Keratinocyte (primary cell): ENCODE measurements at regions not wholly inside any gene's neighbourhood (a gene's known extent, or its start where the extent isn't known, plus 50 kb on each side); places are given as distances from the start of the nearest gene placed in this dataset.

Source experiments
- DNase-seq: peaks from one replicate; pipeline ENCODE4 v3.0.0-alpha.2; 2011; ENCODE audit warnings: low read depth, missing footprints, low spot score
- FAIRE-seq: peaks from 2 replicates; lab custom pipeline; 2011; peaks lifted over from hg19 to GRCh38; lab: Jason Lieb, UNC
- H2AFZ ChIP-seq: 2 replicates; pipeline ENCODE4 v1.6.0; 2012; ENCODE audit warnings: low read length, control low read depth, inconsistent platforms; ENCODE audit not compliant: control insufficient read depth
- H3K27ac ChIP-seq: 2 replicates; pipeline ENCODE4 v1.5.1; 2011; ENCODE audit warnings: low read length; ENCODE audit not compliant: control insufficient read depth, insufficient read depth
- H3K27me3 ChIP-seq: 3 replicates; pipeline ENCODE4 v1.6.0; 2011; ENCODE audit warnings: low read length; ENCODE audit not compliant: control insufficient read depth, insufficient read depth; ENCODE audit errors: extremely low read depth
- H3K36me3 ChIP-seq, 2 experiments: 2 replicates in 1 of 2; 3 replicates in 1 of 2; pipeline ENCODE4 v1.5.1; 2011; ENCODE audit warnings: low read length in 2 of 2, mild to moderate bottlenecking in 1 of 2; ENCODE audit not compliant: control insufficient read depth in 2 of 2, insufficient read depth in 2 of 2; ENCODE audit errors: extremely low read depth in 1 of 2
- H3K4me1 ChIP-seq: 3 replicates; pipeline ENCODE4 v1.5.1; 2011; ENCODE audit warnings: low read length; ENCODE audit not compliant: control insufficient read depth, insufficient read depth; ENCODE audit errors: extremely low read depth
- H3K4me2 ChIP-seq: 3 replicates; pipeline ENCODE4 v1.6.0; 2011; ENCODE audit warnings: low read depth, low read length; ENCODE audit not compliant: control insufficient read depth, insufficient read depth; ENCODE audit errors: extremely low read depth
- H3K4me3 ChIP-seq, 3 experiments: fragments of 200-600 bp in 1 of 3; sonication (generic) in 1 of 3; 2 replicates in 2 of 3; 3 replicates in 1 of 3; pipeline ENCODE4 v1.5.1; 2011 to 2016; ENCODE audit warnings: low read length in 3 of 3, mild to moderate bottlenecking in 3 of 3, control low read depth in 2 of 3, inconsistent platforms in 1 of 3, low read depth in 1 of 3, mixed read lengths in 1 of 3, mixed run types in 1 of 3, moderate library complexity in 1 of 3; ENCODE audit not compliant: control insufficient read depth in 2 of 3, insufficient read depth in 2 of 3; ENCODE audit errors: extremely low read depth in 1 of 3
- H3K79me2 ChIP-seq: 2 replicates; pipeline ENCODE4 v1.6.0; 2012; ENCODE audit warnings: low read length; ENCODE audit not compliant: control insufficient read depth, insufficient read depth
- H3K9ac ChIP-seq: 3 replicates; pipeline ENCODE4 v1.6.0; 2011; ENCODE audit warnings: low read length; ENCODE audit not compliant: control insufficient read depth, insufficient read depth; ENCODE audit errors: extremely low read depth
- H3K9me1 ChIP-seq: 3 replicates; pipeline ENCODE4 v1.6.0; 2011; ENCODE audit warnings: low read length; ENCODE audit not compliant: control insufficient read depth, insufficient read depth; ENCODE audit errors: extremely low read depth
- H3K9me3 ChIP-seq: 2 replicates; pipeline ENCODE4 v1.5.1; 2012; ENCODE audit warnings: low read depth, low read length; ENCODE audit not compliant: control insufficient read depth
- H4K20me1 ChIP-seq: 3 replicates; pipeline ENCODE4 v1.6.0; 2011; ENCODE audit warnings: low read length; ENCODE audit not compliant: control insufficient read depth, insufficient read depth; ENCODE audit errors: extremely low read depth
- EZH2 ChIP-seq: IDR thresholded peaks from one replicate; pipeline ENCODE4 v1.6.1; 2012; ENCODE audit warnings: inconsistent platforms, mild to moderate bottlenecking, low read length, moderate library complexity
- dilution Hi-C: fragments of 300-500 bp; cut with MboI; formaldehyde crosslinking; loops from one replicate; pipeline ENCODE4 v1.7.0; 2020; ENCODE audit warnings: low sequenced_read_pairs; ENCODE audit not compliant: extremely low pct_ligation_motif_present
- small RNA-seq, 3 experiments: library from RNA; depleted of rRNA; stranded (forward); fragments of <200 nt; gene quantifications; one replicate each; pipeline ENCODE3, GENCODE V24; 2012; ENCODE audit warnings: low read depth in 3 of 3, low replicate concordance in 1 of 3; ENCODE audit not compliant: insufficient read length in 3 of 3
- TF ChIP-seq, protein P1 (sequence below), 3 experiments: IDR thresholded peaks in 1 of 3; conservative IDR thresholded peaks in 1 of 3; optimal IDR thresholded peaks in 1 of 3; 2 replicates in 2 of 3; 3 replicates in 1 of 3; pipeline versions ENCODE3 to v1.5.1; 2011; ENCODE audit warnings: low read length in 3 of 3, mild to moderate bottlenecking in 3 of 3, moderate library complexity in 2 of 3, control low read depth in 1 of 3, inconsistent platforms in 1 of 3; ENCODE audit not compliant: insufficient read depth in 2 of 3; ENCODE audit errors: extremely low read depth in 1 of 3

DNA sequence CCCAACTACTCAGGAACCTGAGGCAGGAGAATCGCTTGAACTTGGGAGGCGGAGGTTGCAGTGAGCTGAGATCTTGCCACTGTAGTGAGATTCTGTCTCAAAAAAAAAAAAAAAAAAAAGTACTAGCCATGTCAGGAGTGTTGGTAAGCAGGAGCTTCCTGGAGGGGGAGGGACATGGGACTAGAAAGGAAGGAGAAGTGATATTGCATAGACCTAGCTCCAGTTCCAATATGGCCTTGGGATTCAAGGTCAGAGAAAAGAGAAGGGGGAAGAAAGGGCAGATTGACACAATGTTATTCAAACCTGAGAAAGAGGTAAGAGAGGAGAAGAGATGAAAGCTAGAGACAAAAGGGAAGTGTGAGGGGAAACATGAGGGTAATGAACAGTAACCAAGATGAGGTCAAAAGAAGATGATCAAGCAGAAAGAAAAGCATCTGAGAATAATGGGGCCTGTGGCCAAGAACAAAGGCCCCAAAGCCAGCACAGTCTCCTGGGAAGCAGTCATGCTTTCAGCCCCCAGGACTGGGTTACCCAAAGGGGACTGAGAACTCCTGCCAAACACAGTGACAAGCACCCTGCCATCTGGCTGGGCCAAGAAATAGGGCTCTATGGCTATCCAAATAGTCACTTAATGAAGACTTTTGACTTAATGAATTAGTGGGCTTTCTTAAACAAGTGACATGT lies 51.7 kb upstream of the FTH1 start:
- H3K9ac ChIP-seq: no peak overlapping the region
- H4K20me1 ChIP-seq: no peaks in the 10 kb centered on the region
- no peak overlapping the region for H3K4me3 ChIP-seq
- H2AFZ ChIP-seq: no peak overlapping the region
- dilution Hi-C loops: no loop called here
- no peaks in the 10 kb centered on the region for H3K4me1 ChIP-seq
- no peak for TF ChIP-seq EZH2
- TF ChIP-seq, protein P1, sequence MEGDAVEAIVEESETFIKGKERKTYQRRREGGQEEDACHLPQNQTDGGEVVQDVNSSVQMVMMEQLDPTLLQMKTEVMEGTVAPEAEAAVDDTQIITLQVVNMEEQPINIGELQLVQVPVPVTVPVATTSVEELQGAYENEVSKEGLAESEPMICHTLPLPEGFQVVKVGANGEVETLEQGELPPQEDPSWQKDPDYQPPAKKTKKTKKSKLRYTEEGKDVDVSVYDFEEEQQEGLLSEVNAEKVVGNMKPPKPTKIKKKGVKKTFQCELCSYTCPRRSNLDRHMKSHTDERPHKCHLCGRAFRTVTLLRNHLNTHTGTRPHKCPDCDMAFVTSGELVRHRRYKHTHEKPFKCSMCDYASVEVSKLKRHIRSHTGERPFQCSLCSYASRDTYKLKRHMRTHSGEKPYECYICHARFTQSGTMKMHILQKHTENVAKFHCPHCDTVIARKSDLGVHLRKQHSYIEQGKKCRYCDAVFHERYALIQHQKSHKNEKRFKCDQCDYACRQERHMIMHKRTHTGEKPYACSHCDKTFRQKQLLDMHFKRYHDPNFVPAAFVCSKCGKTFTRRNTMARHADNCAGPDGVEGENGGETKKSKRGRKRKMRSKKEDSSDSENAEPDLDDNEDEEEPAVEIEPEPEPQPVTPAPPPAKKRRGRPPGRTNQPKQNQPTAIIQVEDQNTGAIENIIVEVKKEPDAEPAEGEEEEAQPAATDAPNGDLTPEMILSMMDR (optimal IDR thresholded peaks at IDR 0.05 in 1 of 3, IDR thresholded peaks at IDR 0.05 in 1 of 3, conservative IDR thresholded peaks at IDR 0.05 in 1 of 3; ENCODE audit: extremely low read depth in 1 of 3, insufficient read depth in 2 of 3, low read length in 3 of 3): no peak
- no peak for DNase-seq
- no peaks in the 10 kb centered on the region for H3K27me3 ChIP-seq
- no peak overlapping the region for H3K27ac ChIP-seq
- no peaks in the 10 kb centered on the region for H3K9me1 ChIP-seq
- no peak overlapping the region for H3K4me2 ChIP-seq
- H3K9me3 ChIP-seq: no peaks in the 10 kb centered on the region
- no peaks in the 10 kb centered on the region for H3K79me2 ChIP-seq
- H3K36me3 ChIP-seq: no peaks in the 10 kb centered on the region
- no peak for FAIRE-seq

GRCh38 chr11:62017878-62018655 lies 50.6 kb upstream of the FTH1 start:
- Histone ChIP-seq H3K79me2 (no peaks in the 10 kb centered on the region), H3K9ac (no peak overlapping the region), H3K4me3 (no peak overlapping the region), H3K36me3 (no peaks in the 10 kb centered on the region), H3K9me3 (no peaks in the 10 kb centered on the region), H4K20me1 (no peaks in the 10 kb centered on the region), H3K4me2 (no peak overlapping the region), H2AFZ (no peak overlapping the region), H3K9me1 (no peaks in the 10 kb centered on the region), H3K27me3 (no peaks in the 10 kb centered on the region), H3K4me1 (peaks cover 8% of the 10 kb centered on the region), H3K27ac (no peak overlapping the region)
- FAIRE-seq: no peak
- TF ChIP-seq, protein P1 (optimal IDR thresholded peaks at IDR 0.05 in 1 of 3, IDR thresholded peaks at IDR 0.05 in 1 of 3, conservative IDR thresholded peaks at IDR 0.05 in 1 of 3; ENCODE audit: extremely low read depth in 1 of 3, insufficient read depth in 2 of 3, low read length in 3 of 3): no peak
- no peak for TF ChIP-seq EZH2
- dilution Hi-C loops: no loop called here
- no peak for DNase-seq

Small RNA genes lying in the stretch of these regions (small RNA-seq; reads per million reads assigned to genes)
- 0 reads per million in 3 experiments for gene AP003733.2
